ENCODE measurements at regions not wholly inside any gene's neighbourhood (a gene's known extent, or its start where the extent isn't known, plus 50 kb on each side); places are given as distances from the start of the nearest gene placed in this dataset.
"Not testable (repeated sequence)": the region's sequence is repeated elsewhere in the genome, so short reads cannot be mapped to it uniquely, and the experiment has no call there.

DNA sequence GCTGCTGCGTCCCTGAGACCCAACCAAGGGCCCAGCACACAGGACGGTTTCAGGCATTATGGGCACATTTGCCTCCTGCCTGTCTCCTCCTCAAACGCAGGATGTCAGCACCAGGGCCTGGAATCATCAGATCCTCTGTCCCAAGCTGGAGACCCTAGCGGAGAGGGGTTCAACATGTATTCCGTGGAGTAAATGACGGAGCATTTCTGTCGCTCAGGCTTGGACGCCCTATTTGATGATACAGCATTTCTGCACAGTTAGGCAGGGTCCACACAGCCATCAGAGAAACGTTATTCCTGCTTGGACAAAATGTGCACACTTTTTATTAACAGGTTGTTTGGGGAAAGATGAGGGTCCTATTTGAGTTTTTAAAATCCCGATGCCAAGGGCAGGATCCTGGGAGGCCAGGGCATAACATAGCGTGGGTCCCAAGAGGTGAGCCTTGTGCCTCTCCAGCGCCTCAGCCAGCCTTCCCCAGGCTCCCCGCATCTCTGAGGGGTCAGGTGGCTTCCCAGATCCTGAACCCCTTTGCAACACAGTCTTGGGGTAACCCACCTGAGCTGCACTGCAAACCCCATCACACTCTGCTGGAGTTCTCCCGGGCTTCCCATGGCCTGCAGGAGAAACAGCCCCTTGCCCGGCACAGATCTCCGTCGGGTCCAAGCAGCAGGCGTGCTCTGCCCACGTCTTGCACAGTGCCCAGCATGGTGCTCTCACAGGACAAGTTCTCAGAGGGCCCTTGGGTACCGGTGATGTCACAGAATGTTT, 319.7 kb upstream of the MYT1L start:
- no peak for TF ChIP-seq CTCF (IDR thresholded peaks at IDR 0.05; ENCODE audit: insufficient read depth, low read depth, low read length, missing control alignments)
- DNase-seq (ENCODE audit: low read depth) = no peak
- H3K4me3 ChIP-seq (ENCODE audit: low read depth, low read length) = no peak overlapping the region

- TF ChIP-seq CTCF (IDR thresholded peaks at IDR 0.05; ENCODE audit: insufficient read depth, low read depth, low read length, missing control alignments) = no peak
- H3K4me3 ChIP-seq (ENCODE audit: low read depth, low read length) = no peak overlapping the region
Observed at GRCh38 chr2:2649109-2650072, 318.3 kb upstream of the MYT1L start.

DNA sequence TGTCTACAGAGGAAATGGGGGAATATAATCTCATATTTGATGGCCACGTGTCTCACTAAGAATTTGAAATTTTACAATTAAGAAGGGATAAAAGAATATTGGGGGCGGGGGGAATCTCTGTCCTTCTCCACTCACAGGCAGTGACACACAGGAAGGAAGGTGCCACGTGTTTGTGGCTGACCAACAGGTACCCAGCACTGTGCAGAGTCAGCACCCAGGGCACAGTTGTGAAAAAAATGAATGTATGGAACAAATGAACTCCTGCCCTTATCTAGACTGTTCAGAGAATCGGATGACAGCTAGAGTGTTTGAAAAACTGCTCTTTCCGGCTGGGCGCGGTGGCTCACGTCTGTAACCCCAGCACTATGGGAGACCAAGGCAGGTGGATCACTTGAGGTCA, 317.0 kb upstream of the MYT1L start:
- no peak for DNase-seq (ENCODE audit: low read depth)
- no peak overlapping the region for H3K4me3 ChIP-seq (ENCODE audit: low read depth, low read length)
- no peak for TF ChIP-seq CTCF (IDR thresholded peaks at IDR 0.05; ENCODE audit: insufficient read depth, low read depth, low read length, missing control alignments)

More at GRCh38 chr2:2649109-2650072, 318.3 kb upstream of the MYT1L start:
- no peak for DNase-seq (ENCODE audit: low read depth)

GRCh38 chr2:2647141-2647541, 316.1 kb upstream of the MYT1L start:
- no peak for DNase-seq (ENCODE audit: low read depth)
- no peak overlapping the region for H3K4me3 ChIP-seq (ENCODE audit: low read depth, low read length)
- TF ChIP-seq CTCF (IDR thresholded peaks at IDR 0.05; ENCODE audit: insufficient read depth, low read depth, low read length, missing control alignments) = no peak

GRCh38 chr2:2646433-2647051, 315.5 kb upstream of the MYT1L start:
- no peak for DNase-seq (ENCODE audit: low read depth)
- TF ChIP-seq CTCF (IDR thresholded peaks at IDR 0.05; ENCODE audit: insufficient read depth, low read depth, low read length, missing control alignments) = no peak
- H3K4me3 ChIP-seq (ENCODE audit: low read depth, low read length) = no peak overlapping the region

DNA sequence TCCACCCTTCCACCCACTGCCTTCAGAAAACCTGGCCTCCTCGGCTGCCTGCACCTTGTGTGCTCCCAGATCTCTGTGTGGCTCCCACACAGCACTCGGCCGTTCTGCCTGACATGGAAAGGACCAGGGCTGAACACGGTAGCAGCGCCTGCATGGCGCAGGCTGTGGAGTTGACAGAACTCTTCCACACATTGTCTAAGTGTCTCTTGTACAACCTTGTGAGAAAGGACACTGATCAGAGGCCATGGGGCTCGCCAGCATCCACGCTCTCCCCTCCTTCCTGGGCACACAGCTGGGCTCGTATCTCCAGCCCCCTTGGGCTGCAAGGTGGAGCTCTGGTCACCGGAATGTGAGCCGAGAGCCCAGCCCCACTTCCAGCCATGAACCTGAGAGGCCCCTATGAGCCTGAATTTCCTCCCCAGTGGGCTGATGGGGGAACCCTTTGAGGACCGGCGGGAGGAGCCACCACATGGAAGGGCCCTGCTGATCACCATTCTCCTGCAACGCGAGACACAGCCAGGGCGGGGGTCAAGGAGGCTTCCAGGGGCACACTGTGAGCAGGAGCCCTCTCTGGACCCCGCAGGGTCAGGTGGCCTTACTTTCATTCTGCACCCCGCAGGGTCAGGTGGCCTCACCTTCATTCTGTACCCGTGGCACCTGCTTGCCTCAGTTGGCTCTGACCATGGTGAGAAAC, 314.2 kb upstream of the MYT1L start:
- DNase-seq (ENCODE audit: low read depth) = no peak
- no peak for TF ChIP-seq CTCF (IDR thresholded peaks at IDR 0.05; ENCODE audit: insufficient read depth, low read depth, low read length, missing control alignments)

GRCh38 chr2:2644751-2645150, 313.7 kb upstream of the MYT1L start:
- not testable (repeated sequence) for DNase-seq (ENCODE audit: low read depth); H3K4me3 ChIP-seq (ENCODE audit: low read depth, low read length)

More for the DNA sequence above, 314.2 kb upstream of the MYT1L start:
- no peak overlapping the region for H3K4me3 ChIP-seq (ENCODE audit: low read depth, low read length)
